Right atrium auricular region (tissue), 2 donors: ENCODE measurements at regions not wholly inside any gene's neighbourhood (a gene's known extent, or its start where the extent isn't known, plus 50 kb on each side); places are given as distances from the start of the nearest gene placed in this dataset.

Source experiments
- DNase-seq: peaks from one replicate; pipeline ENCODE4 v3.0.0-alpha.2; 2019; ENCODE audit warnings: low spot score
- H3K27ac ChIP-seq, 2 donors: fragments of 200-600 bp; sonication (generic); 1 replicate in 1 of 2; 2 replicates in 1 of 2; pipeline ENCODE4 v1.5.1; 2016 to 2019
- H3K27me3 ChIP-seq, 2 donors: fragments of 200-600 bp; sonication (generic); one replicate each; pipeline versions ENCODE4 v1.5.1 to v1.6.0; 2017 to 2019
- H3K36me3 ChIP-seq: fragments of 200-600 bp; sonication (generic); one replicate; pipeline ENCODE4 v1.5.1; 2016
- H3K4me1 ChIP-seq, 2 donors: fragments of 200-600 bp; sonication (generic); one replicate each; pipeline versions ENCODE4 v1.5.1 to v1.6.0; 2017 to 2019
- H3K4me3 ChIP-seq, 2 donors: fragments of 200-600 bp; sonication (generic); 1 replicate in 1 of 2; 2 replicates in 1 of 2; pipeline ENCODE4 v1.5.1; 2017 to 2019; ENCODE audit warnings: mild to moderate bottlenecking in 1 of 2, moderate library complexity in 1 of 2
- H3K9me3 ChIP-seq, 2 donors: fragments of 200-600 bp; sonication (generic); one replicate each; pipeline ENCODE4 v1.5.1; 2019
- CTCF ChIP-seq, 2 donors: fragments of 200-600 bp; sonication (generic); IDR thresholded peaks; one replicate each; pipeline ENCODE4 v1.5.1; 2019; ENCODE audit warnings: antibody characterized with exemption in 2 of 2

DNA sequence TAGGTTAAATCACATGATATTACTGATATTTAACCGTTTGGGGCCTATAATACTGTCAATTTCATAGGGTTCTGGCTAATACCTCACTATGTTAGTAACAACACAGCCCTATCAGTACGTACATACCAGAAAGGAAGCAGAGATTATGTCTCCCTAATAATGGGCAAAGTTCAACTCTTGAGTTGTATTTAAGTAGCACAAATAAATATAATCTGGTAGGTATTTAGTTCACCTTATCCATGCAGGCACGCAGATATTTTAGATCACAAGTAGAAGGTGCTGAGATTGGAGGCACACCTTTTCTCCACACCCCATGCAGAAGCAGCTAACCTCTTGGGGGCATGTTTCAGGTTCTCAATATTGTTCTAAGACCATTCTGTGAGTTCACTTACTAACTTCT is 118.9 kb downstream of the IRS1 start:
- Histone ChIP-seq H3K4me3 (no peak overlapping the region), H3K27ac (no peak overlapping the region), H3K9me3 (no peaks in the 10 kb centered on the region), H3K27me3 (no peaks in the 10 kb centered on the region), H3K4me1 (peaks cover 0 to 12% of the 10 kb centered on the region in 2 donors), H3K36me3 (no peaks in the 10 kb centered on the region)
- TF ChIP-seq CTCF (IDR thresholded peaks at IDR 0.05) = no peak
- DNase-seq = no peak

DNA sequence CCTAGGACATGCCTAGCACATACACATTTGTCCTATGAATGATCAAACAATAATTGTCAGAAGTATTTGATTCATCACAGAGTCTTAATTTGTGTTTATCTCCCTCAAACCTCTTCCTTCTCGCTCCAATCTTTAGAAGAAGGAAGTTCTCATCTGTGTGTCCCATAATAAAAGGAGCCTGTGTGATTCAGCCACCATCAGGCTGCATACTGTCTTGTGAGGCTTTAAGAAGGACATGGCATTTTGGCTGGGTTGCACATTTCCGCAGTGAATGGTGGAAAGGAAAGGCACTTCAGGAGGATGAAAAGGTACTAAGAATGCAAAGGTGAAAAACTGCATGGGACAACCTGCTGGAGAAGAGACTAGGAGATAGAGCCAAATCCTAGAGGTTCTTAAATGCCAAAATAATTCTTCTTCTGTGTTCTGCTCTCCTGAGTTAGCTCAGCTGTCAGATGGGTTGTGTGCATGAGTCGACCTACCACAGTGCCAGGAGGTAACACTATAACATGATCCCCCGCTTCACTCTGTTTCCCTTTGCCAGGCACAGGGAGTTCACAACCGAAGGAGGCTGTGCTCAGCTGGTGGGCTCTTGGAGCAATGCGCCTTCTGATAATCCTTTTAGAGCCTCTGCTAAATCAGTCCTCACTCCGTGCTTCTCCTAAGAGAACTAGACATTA is 120.1 kb downstream of the IRS1 start:
- H3K4me1 ChIP-seq = peaks cover 0 to 9% of the 10 kb centered on the region in 2 donors
- no peak overlapping the region for H3K27ac ChIP-seq
- no peak for DNase-seq
- H3K4me3 ChIP-seq = no peak overlapping the region
- no peaks in the 10 kb centered on the region for H3K27me3 ChIP-seq
- no peaks in the 10 kb centered on the region for H3K36me3 ChIP-seq
- H3K9me3 ChIP-seq = no peaks in the 10 kb centered on the region
- no peak for TF ChIP-seq CTCF (IDR thresholded peaks at IDR 0.05)

GRCh38 chr2:226678422-226678821 is 121.2 kb downstream of the IRS1 start:
- no peak for TF ChIP-seq CTCF (IDR thresholded peaks at IDR 0.05)

DNA sequence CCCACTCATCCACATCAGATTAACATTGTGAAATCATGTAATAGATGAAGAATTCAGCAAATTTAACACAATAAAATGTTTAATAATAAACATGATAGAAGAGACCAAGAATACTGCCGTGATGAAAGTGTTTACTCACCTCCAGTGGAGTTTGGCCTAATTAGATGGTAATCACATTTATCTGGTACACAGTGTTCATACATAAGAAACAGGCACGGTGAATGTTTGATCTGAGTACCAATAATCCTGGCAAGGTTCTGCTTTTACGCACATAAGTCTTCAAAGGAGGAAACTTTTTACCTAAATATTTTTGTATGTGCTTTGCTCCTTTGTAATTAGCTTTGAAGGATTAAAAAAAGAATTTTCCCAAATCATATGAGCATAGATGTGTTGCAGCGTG is 122.5 kb downstream of the IRS1 start:
- DNase-seq = no peak
- H3K27ac ChIP-seq = no peak overlapping the region
- peaks cover 0 to 9% of the 10 kb centered on the region in 2 donors for H3K4me1 ChIP-seq
- H3K4me3 ChIP-seq = no peak overlapping the region
- H3K36me3 ChIP-seq = no peaks in the 10 kb centered on the region
- no peak for TF ChIP-seq CTCF (IDR thresholded peaks at IDR 0.05)
- no peaks in the 10 kb centered on the region for H3K9me3 ChIP-seq
- H3K27me3 ChIP-seq = no peaks in the 10 kb centered on the region

More at GRCh38 chr2:226678422-226678821, 121.2 kb downstream of the IRS1 start:
- H3K27ac ChIP-seq = no peak overlapping the region
- no peak for DNase-seq
- H3K4me3 ChIP-seq = no peak overlapping the region
- peaks cover 0 to 5% of the 10 kb centered on the region in 2 donors for H3K4me1 ChIP-seq
- H3K9me3 ChIP-seq = no peaks in the 10 kb centered on the region
- no peaks in the 10 kb centered on the region for H3K27me3 ChIP-seq
- no peaks in the 10 kb centered on the region for H3K36me3 ChIP-seq

- Histone ChIP-seq H3K4me1 (peaks cover 0 to 9% of the 10 kb centered on the region in 2 donors), H3K4me3 (no peak overlapping the region), H3K9me3 (no peaks in the 10 kb centered on the region), H3K27me3 (no peaks in the 10 kb centered on the region), H3K27ac (no peak overlapping the region), H3K36me3 (no peaks in the 10 kb centered on the region)
- DNase-seq = no peak
- no peak for TF ChIP-seq CTCF (IDR thresholded peaks at IDR 0.05)
Observed at GRCh38 chr2:226676618-226677017, 123.0 kb downstream of the IRS1 start.

DNA sequence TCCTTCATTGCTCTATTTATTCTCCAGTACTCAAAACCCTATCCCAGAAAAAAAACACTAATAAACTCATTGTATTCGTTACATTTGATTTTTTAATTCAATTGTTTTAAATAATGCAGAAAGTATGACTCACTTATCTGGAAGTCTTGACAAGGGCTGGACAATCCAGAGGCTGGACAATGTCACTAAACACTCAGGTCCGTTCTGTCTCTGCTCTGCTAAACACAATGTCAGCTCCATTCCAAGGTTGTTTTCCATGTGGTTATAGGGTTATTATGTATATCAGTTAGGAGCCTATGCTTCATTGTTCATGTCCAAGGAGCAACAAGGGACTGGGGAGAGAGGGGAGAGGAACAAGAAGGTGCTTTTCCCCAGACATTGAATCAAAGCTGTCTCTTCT is 125.5 kb downstream of the IRS1 start:
- Histone ChIP-seq H3K4me1 (peaks cover 0 to 21% of the 10 kb centered on the region in 2 donors), H3K27me3 (no peaks in the 10 kb centered on the region), H3K36me3 (no peaks in the 10 kb centered on the region), H3K9me3 (no peaks in the 10 kb centered on the region), H3K27ac (peak overlapping the region; percentile 36 to 76), H3K4me3 (no peak overlapping the region)
- DNase-seq = no peak
- TF ChIP-seq CTCF (IDR thresholded peaks at IDR 0.05) = no peak
